K562 (cell line): ENCODE measurements at regions not wholly inside any gene's neighbourhood (a gene's known extent, or its start where the extent isn't known, plus 50 kb on each side); places are given as distances from the start of the nearest gene placed in this dataset.

Source experiments
- ATAC-seq: fragments of 200-7000 bp; cut with Tn5 transposase; 3 replicates; pipeline ENCODE4 v1.9.1; 2020; ENCODE audit warnings: moderate library complexity
- BruUV-seq: library from RNA; stranded (reverse); fragments of 400-500 nt; replicated peaks from 2 replicates; lab custom pipeline; 2021; lab: Mats Ljungman, UMichigan
- CTCF ChIA-PET: fragments of 300-600 bp; formaldehyde crosslinking; extraction: SDS; loops from one replicate; lab custom pipeline; 2021; ENCODE audit warnings: low intra/inter-chr PET ratio; lab: Yijun Ruan, JAX
- POLR2A ChIA-PET: fragments of 300-600, 350-650 bp; sonication (Branson Sonifier 250); formaldehyde crosslinking; extraction: SDS; loops from one replicate; lab custom pipeline; 2021; ENCODE audit warnings: antibody characterized with exemption, inconsistent platforms; lab: Yijun Ruan, JAX
- DNase-seq, 4 experiments: peaks; one replicate each; pipeline versions ENCODE4 v3.0.0 to v3.0.0-alpha.2; 2011 to 2018; ENCODE audit warnings: low spot score in 3 of 4, mixed read lengths in 3 of 4; ENCODE audit errors: extremely low read depth in 1 of 4
- FAIRE-seq: peaks from 2 replicates; lab custom pipeline; 2011; peaks lifted over from hg19 to GRCh38; lab: Jason Lieb, UNC
- H2AFZ ChIP-seq: 2 replicates; pipeline ENCODE4 v1.6.0; 2011; ENCODE audit warnings: low read depth, low read length, control low read depth, inconsistent platforms
- H3K27ac ChIP-seq: fragments of 200-600 bp; 3 replicates; pipeline ENCODE4 v1.8.0; 2011; ENCODE audit warnings: low read depth, mild to moderate bottlenecking, control low read depth, inconsistent platforms, low read length, moderate library complexity, mixed read lengths; ENCODE audit errors: extremely low read depth
- H3K27me3 ChIP-seq, 2 experiments: fragments of 300-600 bp in 1 of 2; 2 replicates in 1 of 2; 3 replicates in 1 of 2; pipeline versions ENCODE4 v1.6.0 to v1.8.0; 2011; ENCODE audit warnings: inconsistent platforms in 2 of 2, low read length in 2 of 2, mild to moderate bottlenecking in 1 of 2, mixed read lengths in 1 of 2, moderate library complexity in 1 of 2; ENCODE audit not compliant: control insufficient read depth in 2 of 2, insufficient read depth in 2 of 2
- H3K36me3 ChIP-seq: fragments of 300-600 bp; 3 replicates; pipeline ENCODE4 v1.8.0; 2011; ENCODE audit warnings: mild to moderate bottlenecking, low read length, inconsistent platforms; ENCODE audit not compliant: control insufficient read depth, insufficient read depth
- H3K4me1 ChIP-seq, 2 experiments: fragments of 200-600 bp in 1 of 2; replicated peaks in 1 of 2; 2 replicates in 1 of 2; 3 replicates in 1 of 2; pipeline versions ENCODE4 v1.5.1 to v1.8.0; 2011; ENCODE audit warnings: inconsistent platforms in 2 of 2, low read length in 2 of 2, mild to moderate bottlenecking in 1 of 2, mixed read lengths in 1 of 2, moderate library complexity in 1 of 2; ENCODE audit not compliant: control insufficient read depth in 2 of 2, insufficient read depth in 2 of 2
- H3K4me2 ChIP-seq: 2 replicates; pipeline ENCODE4 v1.6.1; 2011; ENCODE audit warnings: low read length, control low read depth, inconsistent platforms, mixed read lengths; ENCODE audit not compliant: insufficient read depth
- H3K4me3 ChIP-seq: fragments of 200-600 bp; sonication (generic), shearing (Covaris generic); 2 replicates; pipeline ENCODE4 v1.5.1; 2016; ENCODE audit warnings: control low read depth, inconsistent platforms
- H3K79me2 ChIP-seq: fragments of 200-600 bp; 3 replicates; pipeline ENCODE4 v1.8.0; 2011; ENCODE audit warnings: low read length, inconsistent platforms; ENCODE audit not compliant: control insufficient read depth, insufficient read depth
- H3K9ac ChIP-seq, 2 experiments: 2 replicates each; pipeline versions ENCODE4 v1.6.0 to v1.6.1; 2011; ENCODE audit warnings: low read depth in 2 of 2, low read length in 2 of 2, control low read depth in 1 of 2, inconsistent platforms in 1 of 2, mild to moderate bottlenecking in 1 of 2, mixed read lengths in 1 of 2; ENCODE audit not compliant: insufficient read depth in 1 of 2
- H3K9me1 ChIP-seq: one replicate; pipeline ENCODE4 v1.6.0; 2011; ENCODE audit warnings: inconsistent platforms, mild to moderate bottlenecking, low read length, moderate library complexity; ENCODE audit not compliant: control insufficient read depth, insufficient read depth
- H3K9me3 ChIP-seq: replicated peaks from 2 replicates; pipeline ENCODE4 v1.5.1; 2011; ENCODE audit warnings: low read depth, low read length, inconsistent platforms; ENCODE audit not compliant: control insufficient read depth, insufficient read depth
- H4K20me1 ChIP-seq: replicated peaks from 2 replicates; pipeline ENCODE4 v1.6.1; 2011; ENCODE audit warnings: low read length, inconsistent platforms, mixed read lengths; ENCODE audit not compliant: control insufficient read depth, insufficient read depth
- ELF2 ChIP-seq: fragments of 250-450 bp; sonication (Bioruptor Pico); IDR thresholded peaks from 2 replicates; pipeline ENCODE4 v1.5.0; 2021; ENCODE audit warnings: mild to moderate bottlenecking
- EZH2 ChIP-seq: IDR thresholded peaks from 2 replicates; pipeline ENCODE4 v1.6.1; 2012; ENCODE audit warnings: low read depth, mild to moderate bottlenecking, inconsistent platforms, low read length, borderline replicate concordance
- KAT2B ChIP-seq: IDR thresholded peaks from one replicate; pipeline ENCODE4 v1.6.1; 2012; ENCODE audit warnings: low read depth, mild to moderate bottlenecking, control low read depth, inconsistent platforms, low read length, moderate library complexity
- POLR3G ChIP-seq: IDR thresholded peaks from 2 replicates; pipeline ENCODE4 v1.6.1; 2011; ENCODE audit not compliant: insufficient read length, insufficient replicate concordance; ENCODE audit errors: extremely low read depth
- SMARCB1 ChIP-seq: IDR thresholded peaks from 2 replicates; pipeline ENCODE4 v1.6.1; 2011; ENCODE audit warnings: improper control_type of control experiment, low read depth; ENCODE audit not compliant: insufficient read length
- XRCC3 ChIP-seq: fragments of 450-650 bp; IDR thresholded peaks from 2 replicates; pipeline ENCODE4 v1.6.1; 2017; ENCODE audit warnings: mild to moderate bottlenecking, moderate library complexity
- XRCC4 ChIP-seq: IDR thresholded peaks from one replicate; pipeline ENCODE4 v1.6.1; 2011; ENCODE audit not compliant: insufficient read depth, insufficient read length; ENCODE audit errors: extremely low read depth
- ZNF436 ChIP-seq: fragments of 250-450, 450-650 bp; sonication (Bioruptor Pico); formaldehyde crosslinking; IDR thresholded peaks from 2 replicates; pipeline ENCODE4 v1.7.0; 2020; ENCODE audit warnings: mild to moderate bottlenecking
- ZSCAN32 ChIP-seq: fragments of 450-650 bp; formaldehyde crosslinking; IDR thresholded peaks from 2 replicates; pipeline ENCODE4 v1.4.0; 2020; ENCODE audit warnings: mild to moderate bottlenecking, moderate library complexity
- WGBS: fragments of 100-300 bp; shearing (Covaris generic); methylation state at CpG from one replicate; pipeline ENCODE4 v1.1.6; 2016; ENCODE audit warnings: low coverage, mixed read lengths; ENCODE audit not compliant: insufficient coverage; ENCODE audit errors: missing lambda C conversion rate; 5-methylcytosine and 5-hydroxymethylcytosine counted together
- in situ Hi-C: fragments of 300-500 bp; cut with MboI; formaldehyde crosslinking; loops from 4 replicates; pipeline ENCODE4 v1.15.0; 2018; ENCODE audit warnings: inconsistent platforms, mixed read lengths
- intact Hi-C: fragments of 100-400 bp; cut with micrococcal nuclease; formaldehyde crosslinking; loops from 2 replicates; pipeline ENCODE4 v1.14.2; 2022

- Histone ChIP-seq H3K4me1 (no peaks in the 10 kb centered on the region), H3K27ac (no peak overlapping the region), H3K79me2 (no peaks in the 10 kb centered on the region), H3K9me3 (no peaks in the 10 kb centered on the region), H3K36me3 (no peaks in the 10 kb centered on the region), H3K4me3 (no peak overlapping the region), H3K4me2 (no peak overlapping the region), H4K20me1 (no peaks in the 10 kb centered on the region), H3K27me3 (no peaks in the 10 kb centered on the region), H2AFZ (no peak overlapping the region), H3K9me1 (no peaks in the 10 kb centered on the region), H3K9ac (no peak overlapping the region)
- ATAC-seq = no peak
- intact Hi-C loops (no loop called here), in situ Hi-C loops (no loop called here)
- no peak for DNase-seq
- POLR2A ChIA-PET = no interaction called here
- FAIRE-seq = no peak
- CTCF ChIA-PET = interaction anchor here (0.6 kb wide), 1 partner anchor 9 kb away, joined by 3 read pairs; no protein-coding TSS in a partner anchor
- 6% methylated on average over 1 of the region's 1 CpG for WGBS
- BruUV-seq = no TSS peak
- TF ChIP-seq XRCC4 (no peak), EZH2 (no peak)
Measured at GRCh38 chr1:69283516-69283915, 284.2 kb upstream of the LRRC7 start.

GRCh38 chr1:69284508-69284907 is 283.2 kb upstream of the LRRC7 start:
- ATAC-seq = no peak
- H3K4me3 ChIP-seq = no peak overlapping the region
- TF ChIP-seq XRCC3 (no peak), SMARCB1 (no peak), KAT2B (no peak), ELF2 (CRISPR knock-in tag) (no peak), ZNF436 (CRISPR knock-in tag) (no peak), POLR3G (no peak), ZSCAN32 (no peak)

More at GRCh38 chr1:69284508-69284907, 283.2 kb upstream of the LRRC7 start:
- Histone ChIP-seq H3K9ac (no peak overlapping the region), H4K20me1 (no peaks in the 10 kb centered on the region), H3K27ac (no peak overlapping the region), H2AFZ (no peak overlapping the region), H3K4me1 (no peaks in the 10 kb centered on the region), H3K36me3 (no peaks in the 10 kb centered on the region), H3K27me3 (no peaks in the 10 kb centered on the region), H3K79me2 (no peaks in the 10 kb centered on the region), H3K9me1 (no peaks in the 10 kb centered on the region), H3K4me2 (no peak overlapping the region), H3K9me3 (no peaks in the 10 kb centered on the region)
- ChIA-PET CTCF (no interaction called here), POLR2A (no interaction called here)
- BruUV-seq = no TSS peak
- 0% methylated on average over 1 of the region's 1 CpG for WGBS
- intact Hi-C loops = no loop called here
- in situ Hi-C loops = no loop called here
- FAIRE-seq = no peak
- DNase-seq = no peak
